ENCODE measurements at regions not wholly inside any gene's neighbourhood (a gene's known extent, or its start where the extent isn't known, plus 50 kb on each side); places are given as distances from the start of the nearest gene placed in this dataset.

DNA sequence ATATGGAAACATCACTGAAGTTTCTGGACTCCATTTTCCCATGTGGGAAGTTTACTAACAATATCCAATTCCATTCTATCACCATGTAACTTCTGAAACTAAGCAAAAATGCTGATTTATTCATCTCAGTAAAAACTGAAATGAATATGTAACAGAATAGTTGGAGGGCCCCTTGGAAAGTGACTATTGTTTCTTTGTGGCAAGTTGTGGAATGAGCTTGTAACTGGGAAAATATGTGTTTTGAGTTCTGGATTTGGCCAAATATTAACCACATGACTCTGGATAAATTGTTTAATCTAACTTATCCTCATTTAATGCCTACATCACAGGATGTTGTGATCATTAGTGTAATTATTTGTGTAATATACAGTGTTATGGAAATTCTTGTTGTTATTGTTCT, 619.3 kb downstream of the TLE4 start (continued):
- TF ChIP-seq, protein P1, sequence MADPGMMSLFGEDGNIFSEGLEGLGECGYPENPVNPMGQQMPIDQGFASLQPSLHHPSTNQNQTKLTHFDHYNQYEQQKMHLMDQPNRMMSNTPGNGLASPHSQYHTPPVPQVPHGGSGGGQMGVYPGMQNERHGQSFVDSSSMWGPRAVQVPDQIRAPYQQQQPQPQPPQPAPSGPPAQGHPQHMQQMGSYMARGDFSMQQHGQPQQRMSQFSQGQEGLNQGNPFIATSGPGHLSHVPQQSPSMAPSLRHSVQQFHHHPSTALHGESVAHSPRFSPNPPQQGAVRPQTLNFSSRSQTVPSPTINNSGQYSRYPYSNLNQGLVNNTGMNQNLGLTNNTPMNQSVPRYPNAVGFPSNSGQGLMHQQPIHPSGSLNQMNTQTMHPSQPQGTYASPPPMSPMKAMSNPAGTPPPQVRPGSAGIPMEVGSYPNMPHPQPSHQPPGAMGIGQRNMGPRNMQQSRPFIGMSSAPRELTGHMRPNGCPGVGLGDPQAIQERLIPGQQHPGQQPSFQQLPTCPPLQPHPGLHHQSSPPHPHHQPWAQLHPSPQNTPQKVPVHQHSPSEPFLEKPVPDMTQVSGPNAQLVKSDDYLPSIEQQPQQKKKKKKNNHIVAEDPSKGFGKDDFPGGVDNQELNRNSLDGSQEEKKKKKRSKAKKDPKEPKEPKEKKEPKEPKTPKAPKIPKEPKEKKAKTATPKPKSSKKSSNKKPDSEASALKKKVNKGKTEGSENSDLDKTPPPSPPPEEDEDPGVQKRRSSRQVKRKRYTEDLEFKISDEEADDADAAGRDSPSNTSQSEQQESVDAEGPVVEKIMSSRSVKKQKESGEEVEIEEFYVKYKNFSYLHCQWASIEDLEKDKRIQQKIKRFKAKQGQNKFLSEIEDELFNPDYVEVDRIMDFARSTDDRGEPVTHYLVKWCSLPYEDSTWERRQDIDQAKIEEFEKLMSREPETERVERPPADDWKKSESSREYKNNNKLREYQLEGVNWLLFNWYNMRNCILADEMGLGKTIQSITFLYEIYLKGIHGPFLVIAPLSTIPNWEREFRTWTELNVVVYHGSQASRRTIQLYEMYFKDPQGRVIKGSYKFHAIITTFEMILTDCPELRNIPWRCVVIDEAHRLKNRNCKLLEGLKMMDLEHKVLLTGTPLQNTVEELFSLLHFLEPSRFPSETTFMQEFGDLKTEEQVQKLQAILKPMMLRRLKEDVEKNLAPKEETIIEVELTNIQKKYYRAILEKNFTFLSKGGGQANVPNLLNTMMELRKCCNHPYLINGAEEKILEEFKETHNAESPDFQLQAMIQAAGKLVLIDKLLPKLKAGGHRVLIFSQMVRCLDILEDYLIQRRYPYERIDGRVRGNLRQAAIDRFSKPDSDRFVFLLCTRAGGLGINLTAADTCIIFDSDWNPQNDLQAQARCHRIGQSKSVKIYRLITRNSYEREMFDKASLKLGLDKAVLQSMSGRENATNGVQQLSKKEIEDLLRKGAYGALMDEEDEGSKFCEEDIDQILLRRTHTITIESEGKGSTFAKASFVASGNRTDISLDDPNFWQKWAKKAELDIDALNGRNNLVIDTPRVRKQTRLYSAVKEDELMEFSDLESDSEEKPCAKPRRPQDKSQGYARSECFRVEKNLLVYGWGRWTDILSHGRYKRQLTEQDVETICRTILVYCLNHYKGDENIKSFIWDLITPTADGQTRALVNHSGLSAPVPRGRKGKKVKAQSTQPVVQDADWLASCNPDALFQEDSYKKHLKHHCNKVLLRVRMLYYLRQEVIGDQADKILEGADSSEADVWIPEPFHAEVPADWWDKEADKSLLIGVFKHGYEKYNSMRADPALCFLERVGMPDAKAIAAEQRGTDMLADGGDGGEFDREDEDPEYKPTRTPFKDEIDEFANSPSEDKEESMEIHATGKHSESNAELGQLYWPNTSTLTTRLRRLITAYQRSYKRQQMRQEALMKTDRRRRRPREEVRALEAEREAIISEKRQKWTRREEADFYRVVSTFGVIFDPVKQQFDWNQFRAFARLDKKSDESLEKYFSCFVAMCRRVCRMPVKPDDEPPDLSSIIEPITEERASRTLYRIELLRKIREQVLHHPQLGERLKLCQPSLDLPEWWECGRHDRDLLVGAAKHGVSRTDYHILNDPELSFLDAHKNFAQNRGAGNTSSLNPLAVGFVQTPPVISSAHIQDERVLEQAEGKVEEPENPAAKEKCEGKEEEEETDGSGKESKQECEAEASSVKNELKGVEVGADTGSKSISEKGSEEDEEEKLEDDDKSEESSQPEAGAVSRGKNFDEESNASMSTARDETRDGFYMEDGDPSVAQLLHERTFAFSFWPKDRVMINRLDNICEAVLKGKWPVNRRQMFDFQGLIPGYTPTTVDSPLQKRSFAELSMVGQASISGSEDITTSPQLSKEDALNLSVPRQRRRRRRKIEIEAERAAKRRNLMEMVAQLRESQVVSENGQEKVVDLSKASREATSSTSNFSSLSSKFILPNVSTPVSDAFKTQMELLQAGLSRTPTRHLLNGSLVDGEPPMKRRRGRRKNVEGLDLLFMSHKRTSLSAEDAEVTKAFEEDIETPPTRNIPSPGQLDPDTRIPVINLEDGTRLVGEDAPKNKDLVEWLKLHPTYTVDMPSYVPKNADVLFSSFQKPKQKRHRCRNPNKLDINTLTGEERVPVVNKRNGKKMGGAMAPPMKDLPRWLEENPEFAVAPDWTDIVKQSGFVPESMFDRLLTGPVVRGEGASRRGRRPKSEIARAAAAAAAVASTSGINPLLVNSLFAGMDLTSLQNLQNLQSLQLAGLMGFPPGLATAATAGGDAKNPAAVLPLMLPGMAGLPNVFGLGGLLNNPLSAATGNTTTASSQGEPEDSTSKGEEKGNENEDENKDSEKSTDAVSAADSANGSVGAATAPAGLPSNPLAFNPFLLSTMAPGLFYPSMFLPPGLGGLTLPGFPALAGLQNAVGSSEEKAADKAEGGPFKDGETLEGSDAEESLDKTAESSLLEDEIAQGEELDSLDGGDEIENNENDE (IDR thresholded peaks at IDR 0.05; ENCODE audit: insufficient replicate concordance, low read length), result no peak
- TF ChIP-seq, protein P2, sequence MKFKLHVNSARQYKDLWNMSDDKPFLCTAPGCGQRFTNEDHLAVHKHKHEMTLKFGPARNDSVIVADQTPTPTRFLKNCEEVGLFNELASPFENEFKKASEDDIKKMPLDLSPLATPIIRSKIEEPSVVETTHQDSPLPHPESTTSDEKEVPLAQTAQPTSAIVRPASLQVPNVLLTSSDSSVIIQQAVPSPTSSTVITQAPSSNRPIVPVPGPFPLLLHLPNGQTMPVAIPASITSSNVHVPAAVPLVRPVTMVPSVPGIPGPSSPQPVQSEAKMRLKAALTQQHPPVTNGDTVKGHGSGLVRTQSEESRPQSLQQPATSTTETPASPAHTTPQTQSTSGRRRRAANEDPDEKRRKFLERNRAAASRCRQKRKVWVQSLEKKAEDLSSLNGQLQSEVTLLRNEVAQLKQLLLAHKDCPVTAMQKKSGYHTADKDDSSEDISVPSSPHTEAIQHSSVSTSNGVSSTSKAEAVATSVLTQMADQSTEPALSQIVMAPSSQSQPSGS (IDR thresholded peaks at IDR 0.05; ENCODE audit: low read length), result no peak
- TF ChIP-seq JUND (IDR thresholded peaks at IDR 0.05; ENCODE audit: low read length) (no peak), KDM4A (IDR thresholded peaks at IDR 0.05; ENCODE audit: low read depth, low read length, severe bottlenecking) (no peak), CEBPB (IDR thresholded peaks at IDR 0.05; ENCODE audit: low read depth, low read length) (no peak), EP300 (IDR thresholded peaks at IDR 0.05; ENCODE audit: borderline replicate concordance in 1 of 2, low read depth in 2 of 2, low read length in 2 of 2) (no peak), POLR2A (IDR thresholded peaks at IDR 0.05; ENCODE audit: control extremely low read depth in 1 of 2, low read depth in 2 of 2, low read length in 2 of 2) (no peak), HDAC6 (IDR thresholded peaks at IDR 0.05; ENCODE audit: low read depth, low read length) (no peak)
